HepG2 (cell line): ENCODE measurements at regions not wholly inside any gene's neighbourhood (a gene's known extent, or its start where the extent isn't known, plus 50 kb on each side); places are given as distances from the start of the nearest gene placed in this dataset.

Experiments
- ATAC-seq: fragments of 200-7000 bp; cut with Tn5 transposase; 3 replicates; pipeline ENCODE4 v1.9.1; 2020; ENCODE audit warnings: mild to moderate bottlenecking, moderate library complexity
- BruUV-seq: library from RNA; stranded (reverse); fragments of 400-500 nt; replicated peaks from 2 replicates; lab custom pipeline; 2021; lab: Mats Ljungman, UMichigan
- CTCF ChIA-PET: fragments of 300-600 bp; formaldehyde crosslinking; extraction: SDS; loops from one replicate; lab custom pipeline; 2021; ENCODE audit warnings: low total read pairs, inconsistent platforms, low intra/inter-chr PET ratio; lab: Yijun Ruan, JAX
- POLR2A ChIA-PET: fragments of 350-600 bp; sonication (Branson Sonifier 250); formaldehyde crosslinking; loops from one replicate; lab custom pipeline; 2020; ENCODE audit warnings: antibody characterized with exemption, inconsistent platforms; lab: Yijun Ruan, JAX
- DNase-seq: peaks from one replicate; pipeline ENCODE4 v3.0.0-alpha.2; 2015; ENCODE audit warnings: low spot score
- FAIRE-seq: peaks from 3 replicates; lab custom pipeline; 2011; peaks lifted over from hg19 to GRCh38; lab: Jason Lieb, UNC
- H2AFZ ChIP-seq: one replicate; pipeline ENCODE4 v1.6.1; 2011; ENCODE audit warnings: low read length, inconsistent platforms
- H3K27ac ChIP-seq: fragments of 300-600 bp; 3 replicates; pipeline ENCODE4 v1.8.0; 2011; ENCODE audit warnings: mixed run types, mild to moderate bottlenecking, mixed read lengths, low read length, inconsistent platforms; ENCODE audit not compliant: insufficient read depth; ENCODE audit errors: extremely low read length
- H3K27me3 ChIP-seq, 2 experiments: fragments of 200-600 bp in 1 of 2; 2 replicates in 1 of 2; 3 replicates in 1 of 2; pipeline versions ENCODE4 v1.6.0 to v1.8.0; 2011; ENCODE audit warnings: low read length in 2 of 2, mild to moderate bottlenecking in 2 of 2, moderate library complexity in 2 of 2, inconsistent platforms in 1 of 2; ENCODE audit not compliant: insufficient read depth in 2 of 2, control insufficient read depth in 1 of 2
- H3K36me3 ChIP-seq, 2 experiments: fragments of 200-600 bp in 1 of 2; replicated peaks in 1 of 2; 2 replicates in 1 of 2; 3 replicates in 1 of 2; pipeline versions ENCODE4 v1.5.1 to v1.8.0; 2011; ENCODE audit warnings: low read length in 2 of 2, inconsistent platforms in 1 of 2; ENCODE audit not compliant: insufficient read depth in 2 of 2, control insufficient read depth in 1 of 2
- H3K4me1 ChIP-seq: 2 replicates; pipeline ENCODE4 v1.5.1; 2012; ENCODE audit warnings: low read length, inconsistent platforms; ENCODE audit not compliant: insufficient read depth
- H3K4me2 ChIP-seq: 2 replicates; pipeline ENCODE4 v1.6.0; 2011; ENCODE audit warnings: low read depth, low read length, inconsistent platforms
- H3K4me3 ChIP-seq, 3 experiments: fragments of 200-600 bp in 1 of 3; sonication (generic), shearing (Covaris generic) in 1 of 3; replicated peaks in 1 of 3; 2 replicates each; pipeline ENCODE4 v1.5.1; 2011 to 2016; ENCODE audit warnings: low read length in 3 of 3, inconsistent platforms in 2 of 3, low read depth in 2 of 3, mild to moderate bottlenecking in 2 of 3, control low read depth in 1 of 3, mixed read lengths in 1 of 3; ENCODE audit not compliant: insufficient read depth in 1 of 3
- H3K79me2 ChIP-seq: one replicate; pipeline ENCODE4 v1.6.1; 2011; ENCODE audit warnings: low read length, inconsistent platforms; ENCODE audit not compliant: insufficient read depth
- H3K9ac ChIP-seq: 2 replicates; pipeline ENCODE4 v1.6.0; 2011; ENCODE audit warnings: mild to moderate bottlenecking, low read depth, low read length, inconsistent platforms; ENCODE audit not compliant: insufficient read depth
- H3K9me3 ChIP-seq: 2 replicates; pipeline ENCODE4 v1.5.1; 2012; ENCODE audit warnings: mild to moderate bottlenecking, low read length
- H4K20me1 ChIP-seq: 2 replicates; pipeline ENCODE4 v1.6.0; 2011; ENCODE audit warnings: inconsistent platforms, mild to moderate bottlenecking, low read length, moderate library complexity; ENCODE audit not compliant: insufficient read depth
- ELF4 ChIP-seq: sonication (generic); formaldehyde crosslinking; IDR thresholded peaks from 2 replicates; pipeline ENCODE4 v1.5.0; 2020; ENCODE audit warnings: missing genetic modification reagents, mild to moderate bottlenecking, moderate library complexity, borderline replicate concordance
- ERF ChIP-seq: IDR thresholded peaks from 2 replicates; pipeline ENCODE4 v1.6.1; 2018; ENCODE audit warnings: missing biosample characterization, missing genetic modification reagents
- SPEN ChIP-seq: sonication (generic); formaldehyde crosslinking; IDR thresholded peaks from 2 replicates; pipeline ENCODE4 v1.5.1; 2020; ENCODE audit warnings: low read depth, mild to moderate bottlenecking, missing genetic modification reagents
- ZNF136 ChIP-seq: sonication (generic); formaldehyde crosslinking; IDR thresholded peaks from 2 replicates; pipeline ENCODE4 v1.8.1; 2022; ENCODE audit warnings: low read depth, mild to moderate bottlenecking, moderate library complexity, missing genetic modification reagents
- ZNF33B ChIP-seq: sonication (generic); formaldehyde crosslinking; IDR thresholded peaks from 2 replicates; pipeline ENCODE4 v1.5.1; 2020; ENCODE audit warnings: mild to moderate bottlenecking, missing genetic modification reagents
- ZNF512 ChIP-seq: sonication (generic); formaldehyde crosslinking; IDR thresholded peaks from 2 replicates; pipeline ENCODE4 v1.4.0; 2020; ENCODE audit warnings: mild to moderate bottlenecking, missing genetic modification reagents
- ZNF546 ChIP-seq: sonication (generic); formaldehyde crosslinking; conservative IDR thresholded peaks from 2 replicates; pipeline ENCODE4 v1.8.1; 2023; ENCODE audit warnings: mild to moderate bottlenecking, missing genetic modification reagents
- ZNF547 ChIP-seq: sonication (generic); formaldehyde crosslinking; IDR thresholded peaks from 2 replicates; pipeline ENCODE4 v1.5.1; 2020; ENCODE audit warnings: mild to moderate bottlenecking, missing genetic modification reagents
- ZNF644 ChIP-seq: IDR thresholded peaks from 2 replicates; pipeline ENCODE4 v1.6.1; 2016; ENCODE audit warnings: low read depth
- ZNF773 ChIP-seq: sonication (generic); formaldehyde crosslinking; IDR thresholded peaks from 2 replicates; pipeline ENCODE4 v1.4.0; 2020; ENCODE audit warnings: missing genetic modification reagents, borderline replicate concordance
- WGBS: methylation state at CpG from one replicate; pipeline ENCODE4 v1.1.6; 2017; ENCODE audit warnings: low lambda C conversion rate; 5-methylcytosine and 5-hydroxymethylcytosine counted together
- in situ Hi-C: cut with HindIII; loops from 2 replicates; pipeline ENCODE4 v1.10.0; 2017; ENCODE audit warnings: low pct_unique_long_range_greater_than_20kb; ENCODE audit not compliant: extremely low pct_ligation_motif_present
- intact Hi-C: fragments of 100-400 bp; cut with micrococcal nuclease; formaldehyde crosslinking; loops from one replicate; pipeline ENCODE4 v1.10.0; 2022; ENCODE audit not compliant: unreplicated experiment
- TF ChIP-seq, protein P1 (sequence below): sonication (generic); formaldehyde crosslinking; IDR thresholded peaks from 2 replicates; pipeline ENCODE4 v1.4.0; 2020; ENCODE audit warnings: missing genetic modification reagents, borderline replicate concordance

- Histone ChIP-seq H3K27me3 (peaks cover 0 to 6% of the 10 kb centered on the region in 2 experiments; a peak in 1 of 5 replicates), H4K20me1 (no peaks in the 10 kb centered on the region), H3K4me1 (no peaks in the 10 kb centered on the region), H3K4me3 (no peak overlapping the region), H3K27ac (no peak overlapping the region), H3K79me2 (no peaks in the 10 kb centered on the region), H3K36me3 (no peaks in the 10 kb centered on the region), H3K4me2 (no peak overlapping the region), H3K9me3 (peaks cover 9% of the 10 kb centered on the region; the same call in 1 of the 2 replicates), H2AFZ (no peak overlapping the region), H3K9ac (no peak overlapping the region)
- CTCF ChIA-PET, result no interaction called here
- 8% methylated on average over 2 of the region's 2 CpGs for WGBS
- no peak for ATAC-seq
- in situ Hi-C loops (no loop called here), intact Hi-C loops (no loop called here)
- no peak for DNase-seq
- no TSS peak for BruUV-seq
- POLR2A ChIA-PET, result no interaction called here
- FAIRE-seq, result no peak
- no peak for TF ChIP-seq ZNF136 (CRISPR knock-in tag)
- TF ChIP-seq ZNF547 (CRISPR knock-in tag), result no peak
- TF ChIP-seq, protein P1, sequence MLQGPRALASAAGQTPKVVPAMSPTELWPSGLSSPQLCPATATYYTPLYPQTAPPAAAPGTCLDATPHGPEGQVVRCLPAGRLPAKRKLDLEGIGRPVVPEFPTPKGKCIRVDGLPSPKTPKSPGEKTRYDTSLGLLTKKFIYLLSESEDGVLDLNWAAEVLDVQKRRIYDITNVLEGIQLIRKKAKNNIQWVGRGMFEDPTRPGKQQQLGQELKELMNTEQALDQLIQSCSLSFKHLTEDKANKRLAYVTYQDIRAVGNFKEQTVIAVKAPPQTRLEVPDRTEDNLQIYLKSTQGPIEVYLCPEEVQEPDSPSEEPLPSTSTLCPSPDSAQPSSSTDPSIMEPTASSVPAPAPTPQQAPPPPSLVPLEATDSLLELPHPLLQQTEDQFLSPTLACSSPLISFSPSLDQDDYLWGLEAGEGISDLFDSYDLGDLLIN (CRISPR knock-in tag), result no peak
- no peak for TF ChIP-seq SPEN (CRISPR knock-in tag)
- TF ChIP-seq ZNF546, result no peak
- TF ChIP-seq ZNF773 (CRISPR knock-in tag), result no peak
- no peak for TF ChIP-seq ELF4 (CRISPR knock-in tag)
- no peak for TF ChIP-seq ZNF644 (CRISPR knock-in tag)
- no peak for TF ChIP-seq ZNF33B (CRISPR knock-in tag)
- TF ChIP-seq ZNF512, result no peak
- TF ChIP-seq ERF (CRISPR knock-in tag), result no peak
Observed at GRCh38 chr5:62197697-62198096, 108.3 kb upstream of the KIF2A start.
